PC-3 (cell line): ENCODE measurements at regions not wholly inside any gene's neighbourhood (a gene's known extent, or its start where the extent isn't known, plus 50 kb on each side); places are given as distances from the start of the nearest gene placed in this dataset.

Experiments
- CTCF ChIP-seq: fragments of 300-600 bp; sonication (generic); conservative IDR thresholded peaks from 2 replicates; pipeline ENCODE4 v1.5.1; 2017; ENCODE audit warnings: antibody characterized with exemption, low read depth, mild to moderate bottlenecking, low read length
- EZH2 ChIP-seq: fragments of 300-600 bp; sonication (generic); IDR thresholded peaks from one replicate; pipeline ENCODE4 v1.6.1; 2017; ENCODE audit warnings: antibody characterized with exemption, mild to moderate bottlenecking, low read length; ENCODE audit not compliant: unreplicated experiment
- EZH2phosphoT487 ChIP-seq: fragments of 300-600 bp; sonication (generic); IDR thresholded peaks from 2 replicates; pipeline ENCODE4 v1.6.1; 2018; ENCODE audit warnings: mild to moderate bottlenecking, antibody characterized with exemption, low read length, borderline replicate concordance

DNA sequence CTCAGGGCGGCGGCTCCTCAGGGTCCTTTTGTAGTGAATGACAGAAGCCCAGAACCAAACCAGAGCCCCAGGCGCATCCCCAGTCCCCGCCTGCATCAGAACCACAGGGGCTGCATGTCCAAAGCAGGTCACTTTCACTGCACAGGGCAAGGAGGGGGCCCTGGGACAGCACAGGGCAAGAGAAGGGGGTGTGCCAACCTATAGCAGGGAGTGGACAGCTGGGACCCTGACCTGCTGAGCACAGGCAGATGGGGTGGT lies 501.4 kb downstream of the PREX1 start:
- TF ChIP-seq CTCF (no peak), EZH2 (no peak), EZH2phosphoT487 (no peak)
